NB4 (cell line): ENCODE measurements at regions not wholly inside any gene's neighbourhood (a gene's known extent, or its start where the extent isn't known, plus 50 kb on each side); places are given as distances from the start of the nearest gene placed in this dataset.

Source experiments
- MYC ChIP-seq: IDR thresholded peaks from 2 replicates; pipeline ENCODE4 v1.6.1; 2011; ENCODE audit warnings: low read depth, low read length
- POLR2A ChIP-seq: IDR thresholded peaks from 2 replicates; pipeline ENCODE4 v1.6.1; 2011; ENCODE audit warnings: mild to moderate bottlenecking; ENCODE audit not compliant: insufficient read length; ENCODE audit errors: extremely low read depth
- TF ChIP-seq, protein P1 (sequence below): IDR thresholded peaks from one replicate; pipeline ENCODE4 v1.5.1; 2012; ENCODE audit warnings: low read depth, low read length
- TF ChIP-seq, protein P2 (sequence below): IDR thresholded peaks from 2 replicates; pipeline ENCODE4 v1.6.1; 2011; ENCODE audit warnings: low read depth, low read length

DNA sequence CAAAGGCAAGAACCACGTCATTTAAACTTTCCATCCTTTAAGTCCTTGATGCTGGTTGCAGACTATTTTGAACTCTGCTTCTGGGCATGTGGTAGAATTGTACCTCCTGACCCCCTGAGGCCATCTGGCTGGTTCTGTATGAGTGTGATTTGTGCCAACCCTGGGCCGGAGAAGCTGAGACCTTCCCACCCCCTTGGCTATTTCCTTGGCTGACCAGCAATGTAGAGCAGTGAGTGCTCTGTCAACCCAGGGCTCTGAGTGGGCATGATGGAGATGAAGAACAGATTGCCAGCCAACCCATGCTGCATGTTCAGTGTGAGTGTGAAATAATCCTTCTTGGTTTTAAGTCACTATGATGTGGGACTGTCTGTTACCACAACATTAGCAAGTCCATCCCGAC is 82.1 kb upstream of the RASGRP1 start:
- TF ChIP-seq, protein P1, sequence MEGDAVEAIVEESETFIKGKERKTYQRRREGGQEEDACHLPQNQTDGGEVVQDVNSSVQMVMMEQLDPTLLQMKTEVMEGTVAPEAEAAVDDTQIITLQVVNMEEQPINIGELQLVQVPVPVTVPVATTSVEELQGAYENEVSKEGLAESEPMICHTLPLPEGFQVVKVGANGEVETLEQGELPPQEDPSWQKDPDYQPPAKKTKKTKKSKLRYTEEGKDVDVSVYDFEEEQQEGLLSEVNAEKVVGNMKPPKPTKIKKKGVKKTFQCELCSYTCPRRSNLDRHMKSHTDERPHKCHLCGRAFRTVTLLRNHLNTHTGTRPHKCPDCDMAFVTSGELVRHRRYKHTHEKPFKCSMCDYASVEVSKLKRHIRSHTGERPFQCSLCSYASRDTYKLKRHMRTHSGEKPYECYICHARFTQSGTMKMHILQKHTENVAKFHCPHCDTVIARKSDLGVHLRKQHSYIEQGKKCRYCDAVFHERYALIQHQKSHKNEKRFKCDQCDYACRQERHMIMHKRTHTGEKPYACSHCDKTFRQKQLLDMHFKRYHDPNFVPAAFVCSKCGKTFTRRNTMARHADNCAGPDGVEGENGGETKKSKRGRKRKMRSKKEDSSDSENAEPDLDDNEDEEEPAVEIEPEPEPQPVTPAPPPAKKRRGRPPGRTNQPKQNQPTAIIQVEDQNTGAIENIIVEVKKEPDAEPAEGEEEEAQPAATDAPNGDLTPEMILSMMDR: no peak
- TF ChIP-seq POLR2A (no peak), MYC (no peak)
- TF ChIP-seq, protein P2, sequence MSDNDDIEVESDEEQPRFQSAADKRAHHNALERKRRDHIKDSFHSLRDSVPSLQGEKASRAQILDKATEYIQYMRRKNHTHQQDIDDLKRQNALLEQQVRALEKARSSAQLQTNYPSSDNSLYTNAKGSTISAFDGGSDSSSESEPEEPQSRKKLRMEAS: no peak
